ENCODE measurements at regions not wholly inside any gene's neighbourhood (a gene's known extent, or its start where the extent isn't known, plus 50 kb on each side); places are given as distances from the start of the nearest gene placed in this dataset.

- WGBS, 2 donors: 83 to 100% methylated on average over 1 of the region's 1 CpG
- intact Hi-C loops (cut with DNase I; ENCODE audit: low total_unique reads): no loop called here
- no peak for DNase-seq (ENCODE audit: low spot score in 2 of 2)
- H3K4me3 ChIP-seq (ENCODE audit: low read depth, poor library complexity, severe bottlenecking): no peak overlapping the region
- TF ChIP-seq POLR2A (IDR thresholded peaks at IDR 0.05): no peak
- TF ChIP-seq, protein P1, sequence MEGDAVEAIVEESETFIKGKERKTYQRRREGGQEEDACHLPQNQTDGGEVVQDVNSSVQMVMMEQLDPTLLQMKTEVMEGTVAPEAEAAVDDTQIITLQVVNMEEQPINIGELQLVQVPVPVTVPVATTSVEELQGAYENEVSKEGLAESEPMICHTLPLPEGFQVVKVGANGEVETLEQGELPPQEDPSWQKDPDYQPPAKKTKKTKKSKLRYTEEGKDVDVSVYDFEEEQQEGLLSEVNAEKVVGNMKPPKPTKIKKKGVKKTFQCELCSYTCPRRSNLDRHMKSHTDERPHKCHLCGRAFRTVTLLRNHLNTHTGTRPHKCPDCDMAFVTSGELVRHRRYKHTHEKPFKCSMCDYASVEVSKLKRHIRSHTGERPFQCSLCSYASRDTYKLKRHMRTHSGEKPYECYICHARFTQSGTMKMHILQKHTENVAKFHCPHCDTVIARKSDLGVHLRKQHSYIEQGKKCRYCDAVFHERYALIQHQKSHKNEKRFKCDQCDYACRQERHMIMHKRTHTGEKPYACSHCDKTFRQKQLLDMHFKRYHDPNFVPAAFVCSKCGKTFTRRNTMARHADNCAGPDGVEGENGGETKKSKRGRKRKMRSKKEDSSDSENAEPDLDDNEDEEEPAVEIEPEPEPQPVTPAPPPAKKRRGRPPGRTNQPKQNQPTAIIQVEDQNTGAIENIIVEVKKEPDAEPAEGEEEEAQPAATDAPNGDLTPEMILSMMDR (IDR thresholded peaks at IDR 0.05): no peak
These were observed 117.1 kb downstream of the FOXD2 start for GRCh38 chr1:47554901-47555300.

- intact Hi-C loops (cut with DNase I; ENCODE audit: low total_unique reads): no loop called here
- H3K4me3 ChIP-seq (ENCODE audit: low read depth, poor library complexity, severe bottlenecking): no peak overlapping the region
- whole genome bisulfite sequencing, 2 donors: 80 to 84% methylated on average over 2 of the region's 2 CpGs
- TF ChIP-seq POLR2A (IDR thresholded peaks at IDR 0.05): no peak
- TF ChIP-seq, protein P1 (IDR thresholded peaks at IDR 0.05): no peak
- no peak for DNase-seq (ENCODE audit: low spot score in 2 of 2)
These were observed 117.5 kb downstream of the FOXD2 start for GRCh38 chr1:47555306-47555705.

- no peak for TF ChIP-seq POLR2A (IDR thresholded peaks at IDR 0.05)
- TF ChIP-seq, protein P1 (IDR thresholded peaks at IDR 0.05): no peak
- intact Hi-C loops (cut with DNase I; ENCODE audit: low total_unique reads): no loop called here
- no peak for DNase-seq (ENCODE audit: low spot score in 2 of 2)
- 62 to 73% methylated on average over 24 of the region's 24 CpGs for WGBS, 2 donors
- no peak overlapping the region for H3K4me3 ChIP-seq (ENCODE audit: low read depth, poor library complexity, severe bottlenecking)
These were observed 118.2 kb downstream of the FOXD2 start for GRCh38 chr1:47555841-47556560.

DNA sequence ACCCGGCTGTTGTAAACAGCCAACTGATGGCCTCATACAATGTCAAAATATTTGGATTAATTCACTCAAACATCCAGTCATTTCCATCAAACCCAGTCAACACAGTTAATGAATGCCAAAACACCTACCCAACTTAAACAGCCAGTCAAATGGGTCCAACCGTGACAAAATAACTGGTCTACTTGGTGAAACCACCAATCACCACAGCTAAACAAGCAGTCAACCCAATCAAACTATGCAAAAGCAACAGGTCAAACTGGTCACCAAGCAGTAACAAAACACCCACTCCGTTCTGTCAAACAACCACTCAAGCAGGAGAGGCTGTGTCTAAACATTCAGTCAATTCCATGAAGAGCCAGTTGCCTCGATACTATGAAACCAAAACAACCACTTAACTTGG, 119.2 kb downstream of the FOXD2 start:
- no peak overlapping the region for H3K4me3 ChIP-seq (ENCODE audit: low read depth, poor library complexity, severe bottlenecking)
- TF ChIP-seq, protein P1 (IDR thresholded peaks at IDR 0.05): no peak
- TF ChIP-seq POLR2A (IDR thresholded peaks at IDR 0.05): no peak
- WGBS, 2 donors: 86 to 89% methylated on average over 4 of the region's 4 CpGs
- no peak for DNase-seq (ENCODE audit: low spot score in 2 of 2)
- intact Hi-C loops (cut with DNase I; ENCODE audit: low total_unique reads): no loop called here

- no peak overlapping the region for H3K4me3 ChIP-seq (ENCODE audit: low read depth, poor library complexity, severe bottlenecking)
- intact Hi-C loops (cut with DNase I; ENCODE audit: low total_unique reads): no loop called here
- DNase-seq (ENCODE audit: low spot score in 2 of 2): no peak
- WGBS, 2 donors: 53 to 56% methylated on average over 18 of the region's 18 CpGs
- TF ChIP-seq POLR2A (IDR thresholded peaks at IDR 0.05): no peak
- TF ChIP-seq, protein P1 (IDR thresholded peaks at IDR 0.05): no peak
These were observed 121.1 kb downstream of the FOXD2 start for GRCh38 chr1:47558601-47559593.

All from lower leg skin (tissue), 4 donors.